Loucy (cell line): ENCODE measurements at regions not wholly inside any gene's neighbourhood (a gene's known extent, or its start where the extent isn't known, plus 50 kb on each side); places are given as distances from the start of the nearest gene placed in this dataset.

ENCODE experiments used
- CTCF ChIP-seq: fragments of 200-600 bp; sonication (generic); conservative IDR thresholded peaks from 2 replicates; pipeline ENCODE4 v1.5.1; 2014; ENCODE audit warnings: mild to moderate bottlenecking, antibody characterized with exemption, low read length
- EZH2phosphoT487 ChIP-seq: fragments of 200-600 bp; IDR thresholded peaks from 2 replicates; pipeline ENCODE4 v1.6.1; 2018; ENCODE audit warnings: antibody characterized with exemption, mild to moderate bottlenecking, moderate library complexity, borderline replicate concordance

- TF ChIP-seq CTCF (no peak), EZH2phosphoT487 (no peak)
Measured at GRCh38 chr5:89401659-89402058, 518.7 kb upstream of the MEF2C start.
